ENCODE measurements at regions not wholly inside any gene's neighbourhood (a gene's known extent, or its start where the extent isn't known, plus 50 kb on each side); places are given as distances from the start of the nearest gene placed in this dataset.

DNA sequence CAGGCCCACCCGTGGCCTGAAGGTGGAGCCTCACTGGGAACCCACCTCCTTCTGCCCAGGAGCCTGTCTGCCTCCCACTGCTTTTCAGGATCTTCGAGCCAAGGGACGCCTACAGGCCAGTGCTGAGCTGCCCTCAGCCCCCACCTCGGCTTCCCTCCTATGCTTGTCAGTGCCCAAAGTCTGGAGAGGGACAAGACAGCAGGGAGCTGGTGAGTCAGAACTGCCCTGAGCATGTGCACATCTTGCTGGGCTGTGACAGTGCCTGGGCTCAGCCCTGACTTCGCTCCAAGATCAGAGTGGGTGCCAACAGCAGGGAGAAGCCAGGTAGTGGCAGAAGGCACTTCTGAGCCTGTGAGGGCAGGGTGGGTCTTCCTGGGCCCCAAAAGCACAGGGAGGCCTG is 286.8 kb downstream of the AEBP2 start:
- no peaks in the 10 kb centered on the region for H3K79me1 ChIP-seq (ENCODE audit: low read depth in 1 of 2, low read length in 2 of 2)
- H3K9me1 ChIP-seq (ENCODE audit: insufficient read depth, low read length): no peaks in the 10 kb centered on the region
- no peaks in the 10 kb centered on the region for H3K27me3 ChIP-seq (ENCODE audit: control insufficient read depth, insufficient read depth, low read length)
- no peak overlapping the region for H2AK5ac ChIP-seq (ENCODE audit: low read depth, low read length)
- ChIA-PET CTCF (no interaction called here), POLR2A (ENCODE audit: unreplicated experiment) (no interaction called here)
- intact Hi-C loops (cut with micrococcal nuclease) (no loop called here), in situ Hi-C loops (cut with MboI; ENCODE audit: low sequenced_read_pairs) (no loop called here), dilution Hi-C loops (cut with HindIII; ENCODE audit: low sequenced_read_pairs, unreplicated experiment) (no loop called here)
- peaks cover 3% of the 10 kb centered on the region; the same call in 1 of the 2 replicates for H3K4me1 ChIP-seq (ENCODE audit: control insufficient read depth, insufficient read depth, low read length)
- H3K4me2 ChIP-seq (ENCODE audit: low read depth, low read length): no peak overlapping the region
- H3K4ac ChIP-seq (ENCODE audit: low read depth, low read length): no peak overlapping the region
- no peak overlapping the region for H3K18ac ChIP-seq (ENCODE audit: low read depth, low read length)
- H4K5ac ChIP-seq (ENCODE audit: low read depth, low read length): no peak overlapping the region
- peak overlapping the region; percentile 3 for H2AFZ ChIP-seq (replicated peaks; ENCODE audit: low read length, poor library complexity)
- H3K9ac ChIP-seq (ENCODE audit: low read depth, low read length): no peak overlapping the region
- no peak overlapping the region for H3K27ac ChIP-seq (ENCODE audit: insufficient read depth, low read length)
- H4K8ac ChIP-seq (ENCODE audit: low read depth in 2 of 2, low read length in 2 of 2): no peak overlapping the region
- H3K23ac ChIP-seq (ENCODE audit: low read depth, low read length): no peak overlapping the region
- 88% methylated on average over 3 of the region's 5 CpGs; no CpG with 5 or more reads in 1 of the 2 experiments for WGBS, 2 experiments (ENCODE audit: extremely low coverage in 2 of 2, insufficient read length in 1 of 2)
- no peak for ATAC-seq (ENCODE audit: low read depth)
- no peak overlapping the region for H3K14ac ChIP-seq (replicated peaks; ENCODE audit: low read depth, low read length)
- no peak overlapping the region for H2BK15ac ChIP-seq (ENCODE audit: low read depth, low read length)
- no peak overlapping the region for H2BK5ac ChIP-seq (ENCODE audit: low read depth, low read length, poor library complexity, severe bottlenecking)
- H3K56ac ChIP-seq (ENCODE audit: extremely low read depth, insufficient read depth, low read length): no peak overlapping the region
- no peaks in the 10 kb centered on the region for H4K20me1 ChIP-seq (ENCODE audit: insufficient read depth, low read length)
- no peak for TF ChIP-seq MAZ (IDR thresholded peaks at IDR 0.05; ENCODE audit: borderline replicate concordance, low read depth, low read length)
- TF ChIP-seq, protein P1, sequence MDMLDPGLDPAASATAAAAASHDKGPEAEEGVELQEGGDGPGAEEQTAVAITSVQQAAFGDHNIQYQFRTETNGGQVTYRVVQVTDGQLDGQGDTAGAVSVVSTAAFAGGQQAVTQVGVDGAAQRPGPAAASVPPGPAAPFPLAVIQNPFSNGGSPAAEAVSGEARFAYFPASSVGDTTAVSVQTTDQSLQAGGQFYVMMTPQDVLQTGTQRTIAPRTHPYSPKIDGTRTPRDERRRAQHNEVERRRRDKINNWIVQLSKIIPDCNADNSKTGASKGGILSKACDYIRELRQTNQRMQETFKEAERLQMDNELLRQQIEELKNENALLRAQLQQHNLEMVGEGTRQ (IDR thresholded peaks at IDR 0.05; ENCODE audit: low read depth, low read length): no peak
- TF ChIP-seq, protein P2, sequence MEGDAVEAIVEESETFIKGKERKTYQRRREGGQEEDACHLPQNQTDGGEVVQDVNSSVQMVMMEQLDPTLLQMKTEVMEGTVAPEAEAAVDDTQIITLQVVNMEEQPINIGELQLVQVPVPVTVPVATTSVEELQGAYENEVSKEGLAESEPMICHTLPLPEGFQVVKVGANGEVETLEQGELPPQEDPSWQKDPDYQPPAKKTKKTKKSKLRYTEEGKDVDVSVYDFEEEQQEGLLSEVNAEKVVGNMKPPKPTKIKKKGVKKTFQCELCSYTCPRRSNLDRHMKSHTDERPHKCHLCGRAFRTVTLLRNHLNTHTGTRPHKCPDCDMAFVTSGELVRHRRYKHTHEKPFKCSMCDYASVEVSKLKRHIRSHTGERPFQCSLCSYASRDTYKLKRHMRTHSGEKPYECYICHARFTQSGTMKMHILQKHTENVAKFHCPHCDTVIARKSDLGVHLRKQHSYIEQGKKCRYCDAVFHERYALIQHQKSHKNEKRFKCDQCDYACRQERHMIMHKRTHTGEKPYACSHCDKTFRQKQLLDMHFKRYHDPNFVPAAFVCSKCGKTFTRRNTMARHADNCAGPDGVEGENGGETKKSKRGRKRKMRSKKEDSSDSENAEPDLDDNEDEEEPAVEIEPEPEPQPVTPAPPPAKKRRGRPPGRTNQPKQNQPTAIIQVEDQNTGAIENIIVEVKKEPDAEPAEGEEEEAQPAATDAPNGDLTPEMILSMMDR (conservative IDR thresholded peaks at IDR 0.05; ENCODE audit: low read depth, low read length): no peak
- no peak for TF ChIP-seq RFX5 (IDR thresholded peaks at IDR 0.05; ENCODE audit: low read depth, low read length)
- TF ChIP-seq, protein P3, sequence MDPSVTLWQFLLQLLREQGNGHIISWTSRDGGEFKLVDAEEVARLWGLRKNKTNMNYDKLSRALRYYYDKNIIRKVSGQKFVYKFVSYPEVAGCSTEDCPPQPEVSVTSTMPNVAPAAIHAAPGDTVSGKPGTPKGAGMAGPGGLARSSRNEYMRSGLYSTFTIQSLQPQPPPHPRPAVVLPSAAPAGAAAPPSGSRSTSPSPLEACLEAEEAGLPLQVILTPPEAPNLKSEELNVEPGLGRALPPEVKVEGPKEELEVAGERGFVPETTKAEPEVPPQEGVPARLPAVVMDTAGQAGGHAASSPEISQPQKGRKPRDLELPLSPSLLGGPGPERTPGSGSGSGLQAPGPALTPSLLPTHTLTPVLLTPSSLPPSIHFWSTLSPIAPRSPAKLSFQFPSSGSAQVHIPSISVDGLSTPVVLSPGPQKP (IDR thresholded peaks at IDR 0.05; ENCODE audit: borderline replicate concordance, low read depth, low read length): no peak
- TF ChIP-seq SMC3 (IDR thresholded peaks at IDR 0.05; ENCODE audit: low read depth, low read length): no peak
- no peak for TF ChIP-seq FOS (IDR thresholded peaks at IDR 0.05; ENCODE audit: low read depth, low read length)
- TF ChIP-seq RCOR1 (IDR thresholded peaks at IDR 0.05; ENCODE audit: insufficient replicate concordance, low read length): no peak
- TF ChIP-seq CEBPB (IDR thresholded peaks at IDR 0.05; ENCODE audit: low read depth, low read length): no peak
- TF ChIP-seq NFE2L2 (IDR thresholded peaks at IDR 0.05; ENCODE audit: low read depth, low read length): no peak
- TF ChIP-seq CHD1 (IDR thresholded peaks at IDR 0.05; ENCODE audit: low read depth, low read length): no peak
- no peak for TF ChIP-seq MXI1 (IDR thresholded peaks at IDR 0.05; ENCODE audit: borderline replicate concordance, low read depth, low read length)
- TF ChIP-seq BHLHE40 (IDR thresholded peaks at IDR 0.05; ENCODE audit: low read depth, low read length): no peak
- H3K9me3 ChIP-seq (ENCODE audit: control insufficient read depth, insufficient read depth, low read length): peaks cover 9% of the 10 kb centered on the region
- BruUV-seq (replicated peaks): no TSS peak
- H2BK120ac ChIP-seq (ENCODE audit: low read depth, low read length): no peak overlapping the region
- H4K91ac ChIP-seq (ENCODE audit: insufficient read depth, low read depth, low read length): no peak overlapping the region
- no peak for DNase-seq
- no peak overlapping the region for H2BK20ac ChIP-seq (ENCODE audit: low read depth, low read length)
- H3K36me3 ChIP-seq (ENCODE audit: control insufficient read depth, insufficient read depth, low read length): no peaks in the 10 kb centered on the region
- H2AK9ac ChIP-seq (replicated peaks; ENCODE audit: low read depth, low read length, poor library complexity): no peak overlapping the region
- H3K4me3 ChIP-seq (ENCODE audit: insufficient read depth, low read depth, low read length): no peak overlapping the region
